Suprapubic skin (tissue), 2 donors: ENCODE measurements at regions not wholly inside any gene's neighbourhood (a gene's known extent, or its start where the extent isn't known, plus 50 kb on each side); places are given as distances from the start of the nearest gene placed in this dataset.

Experiments used
- EP300 ChIP-seq: sonication (generic); formaldehyde crosslinking; IDR thresholded peaks from one replicate; pipeline ENCODE4 v1.6.1; 2017; ENCODE audit warnings: antibody characterized with exemption
- POLR2A ChIP-seq, 2 donors: fragments of 450-650 bp; IDR thresholded peaks; one replicate each; pipeline ENCODE4 v1.6.1; 2017; ENCODE audit warnings: antibody characterized with exemption in 2 of 2, mild to moderate bottlenecking in 2 of 2, moderate library complexity in 2 of 2

DNA sequence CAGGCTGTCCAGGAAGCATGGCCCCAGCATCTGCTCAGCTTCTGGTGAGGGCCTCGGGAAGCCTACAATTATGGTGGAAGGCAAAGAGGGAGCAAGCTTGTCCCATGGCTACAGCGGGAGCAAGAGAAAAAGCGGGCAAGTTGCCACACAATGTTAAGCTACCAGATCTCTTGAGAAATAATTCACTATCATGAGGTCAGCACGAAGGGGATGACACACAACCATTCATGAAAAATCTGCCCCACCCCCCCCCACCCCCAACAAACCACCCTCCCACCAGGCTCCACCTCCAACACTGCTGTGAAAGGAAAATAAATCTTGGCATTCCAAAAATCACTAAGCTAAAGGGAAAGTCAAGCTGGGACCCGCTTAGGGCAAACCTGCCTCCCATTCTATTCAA, 545.8 kb upstream of the NRP1 start:
- TF ChIP-seq POLR2A (IDR thresholded peaks at IDR 0.05) (no peak), EP300 (no peak)
